Stomach (tissue), 4 donors: ENCODE measurements at regions not wholly inside any gene's neighbourhood (a gene's known extent, or its start where the extent isn't known, plus 50 kb on each side); places are given as distances from the start of the nearest gene placed in this dataset.

Experiments used
- CTCF ChIP-seq, 7 experiments: fragments of 450-650 bp in 4 of 7; fragments of 200-600 bp in 3 of 7; sonication (generic) in 3 of 7; IDR thresholded peaks; one replicate each; pipeline ENCODE4 v1.5.1; 2016 to 2019; ENCODE audit warnings: antibody characterized with exemption in 7 of 7, control low read depth in 2 of 7, mild to moderate bottlenecking in 1 of 7
- EP300 ChIP-seq: sonication (generic); formaldehyde crosslinking; IDR thresholded peaks from one replicate; pipeline ENCODE4 v1.6.1; 2017; ENCODE audit warnings: antibody characterized with exemption
- POLR2A ChIP-seq, 4 donors: fragments of 450-650 bp; IDR thresholded peaks; one replicate each; pipeline ENCODE4 v1.6.1; 2016; ENCODE audit warnings: antibody characterized with exemption in 4 of 4, control low read depth in 2 of 4, mild to moderate bottlenecking in 1 of 4, moderate library complexity in 1 of 4
- POLR2AphosphoS5 ChIP-seq, 3 donors: sonication (generic); formaldehyde crosslinking; IDR thresholded peaks; one replicate each; pipeline ENCODE4 v1.6.1; 2016; ENCODE audit warnings: antibody characterized with exemption in 3 of 3

- TF ChIP-seq CTCF (IDR thresholded peaks at IDR 0.05): no peak
- TF ChIP-seq POLR2A (IDR thresholded peaks at IDR 0.05): no peak
- TF ChIP-seq EP300: no peak
- no peak for TF ChIP-seq POLR2AphosphoS5 (IDR thresholded peaks at IDR 0.05)
These were observed 270.2 kb upstream of the RAB6C start for GRCh38 chr2:129709001-129709955.
